ENCODE measurements at regions not wholly inside any gene's neighbourhood (a gene's known extent, or its start where the extent isn't known, plus 50 kb on each side); places are given as distances from the start of the nearest gene placed in this dataset.

GRCh38 chrX:147405764-147406163, 506.0 kb upstream of the FMR1 start:
- Histone ChIP-seq H3K79me2 (ENCODE audit: low read depth) (no peaks in the 10 kb centered on the region), H3F3A (ENCODE audit: insufficient read depth, low read depth) (no peaks in the 10 kb centered on the region), H4K20me1 (ENCODE audit: insufficient read depth) (no peaks in the 10 kb centered on the region), H3K4me3 (no peak overlapping the region), H2AFZ (no peak overlapping the region), H3K27me3 (ENCODE audit: insufficient read depth, low read depth) (no peaks in the 10 kb centered on the region), H3K4me1 (replicated peaks; ENCODE audit: insufficient read depth) (no peaks in the 10 kb centered on the region), H3K9me3 (ENCODE audit: insufficient read depth, low read depth) (no peaks in the 10 kb centered on the region), H3K36me3 (ENCODE audit: low read depth) (no peaks in the 10 kb centered on the region), H3K9me2 (ENCODE audit: insufficient read depth) (no peaks in the 10 kb centered on the region), H3K4me2 (no peak overlapping the region), H3K27ac (no peak overlapping the region)
- ChIA-PET CTCF (no interaction called here), POLR2A (ENCODE audit: unreplicated experiment) (no interaction called here)
- no peak for DNase-seq
- intact Hi-C loops (cut with micrococcal nuclease; ENCODE audit: unreplicated experiment): no loop called here
- no TSS peak for BruUV-seq (replicated peaks)
- TF ChIP-seq EZH2 (IDR thresholded peaks at IDR 0.05; ENCODE audit: low read depth) (no peak), CTCF (conservative IDR thresholded peaks at IDR 0.05) (no peak)

- BruUV-seq (replicated peaks): no TSS peak
- CTCF ChIA-PET: interaction anchor here (0.6 kb wide), 1 partner anchor 716 kb away, joined by 5 read pairs; no protein-coding TSS in a partner anchor
- H3F3A ChIP-seq (ENCODE audit: insufficient read depth, low read depth): no peaks in the 10 kb centered on the region
- no peak overlapping the region for H2AFZ ChIP-seq
- no peaks in the 10 kb centered on the region for H3K9me3 ChIP-seq (ENCODE audit: insufficient read depth, low read depth)
- no peaks in the 10 kb centered on the region for H3K79me2 ChIP-seq (ENCODE audit: low read depth)
- H3K9me2 ChIP-seq (ENCODE audit: insufficient read depth): no peaks in the 10 kb centered on the region
- no peak overlapping the region for H3K27ac ChIP-seq
- H3K36me3 ChIP-seq (ENCODE audit: low read depth): no peaks in the 10 kb centered on the region
- POLR2A ChIA-PET (ENCODE audit: unreplicated experiment): no interaction called here
- DNase-seq: no peak
- TF ChIP-seq CTCF (conservative IDR thresholded peaks at IDR 0.05) (no peak), EZH2 (IDR thresholded peaks at IDR 0.05; ENCODE audit: low read depth) (no peak)
- intact Hi-C loops (cut with micrococcal nuclease; ENCODE audit: unreplicated experiment): no loop called here
- H3K4me1 ChIP-seq (replicated peaks; ENCODE audit: insufficient read depth): no peaks in the 10 kb centered on the region
- no peaks in the 10 kb centered on the region for H3K27me3 ChIP-seq (ENCODE audit: insufficient read depth, low read depth)
- H3K4me2 ChIP-seq: no peak overlapping the region
- H4K20me1 ChIP-seq (ENCODE audit: insufficient read depth): no peaks in the 10 kb centered on the region
- no peak overlapping the region for H3K4me3 ChIP-seq
These were observed 508.7 kb upstream of the FMR1 start for GRCh38 chrX:147403040-147403439.

- Histone ChIP-seq H3K4me2 (no peak overlapping the region), H3K4me1 (replicated peaks; ENCODE audit: insufficient read depth) (no peaks in the 10 kb centered on the region), H2AFZ (no peak overlapping the region), H3K36me3 (ENCODE audit: low read depth) (no peaks in the 10 kb centered on the region), H3K4me3 (no peak overlapping the region), H3K9me3 (ENCODE audit: insufficient read depth, low read depth) (no peaks in the 10 kb centered on the region; the same call in 1 of the 2 replicates), H4K20me1 (ENCODE audit: insufficient read depth) (no peaks in the 10 kb centered on the region), H3K27me3 (ENCODE audit: insufficient read depth, low read depth) (no peaks in the 10 kb centered on the region), H3K27ac (no peak overlapping the region), H3F3A (ENCODE audit: insufficient read depth, low read depth) (no peaks in the 10 kb centered on the region), H3K79me2 (ENCODE audit: low read depth) (no peaks in the 10 kb centered on the region), H3K9me2 (ENCODE audit: insufficient read depth) (no peaks in the 10 kb centered on the region)
- POLR2A ChIA-PET (ENCODE audit: unreplicated experiment): no interaction called here
- intact Hi-C loops (cut with micrococcal nuclease; ENCODE audit: unreplicated experiment): no loop called here
- CTCF ChIA-PET: no interaction called here
- no TSS peak for BruUV-seq (replicated peaks)
- TF ChIP-seq EZH2 (IDR thresholded peaks at IDR 0.05; ENCODE audit: low read depth): no peak
- TF ChIP-seq CTCF (conservative IDR thresholded peaks at IDR 0.05): no peak
- no peak for DNase-seq
These were observed 533.0 kb upstream of the FMR1 start for GRCh38 chrX:147378767-147379166.

Measured in PC-9 (cell line).